Activated naive CD4-positive, alpha-beta T cell (primary cell): ENCODE measurements at regions not wholly inside any gene's neighbourhood (a gene's known extent, or its start where the extent isn't known, plus 50 kb on each side); places are given as distances from the start of the nearest gene placed in this dataset.

Experiments
- DNase-seq, 4 experiments: peaks; one replicate each; lab custom pipeline; 2025; lab: John Stamatoyannopoulos, UW

GRCh38 chr5:52409835-52410234 is 377.9 kb upstream of the ITGA1 start:
- no peak for DNase-seq

- DNase-seq: no peak
Measured at GRCh38 chr5:52419357-52419756, 368.4 kb upstream of the ITGA1 start.

DNA sequence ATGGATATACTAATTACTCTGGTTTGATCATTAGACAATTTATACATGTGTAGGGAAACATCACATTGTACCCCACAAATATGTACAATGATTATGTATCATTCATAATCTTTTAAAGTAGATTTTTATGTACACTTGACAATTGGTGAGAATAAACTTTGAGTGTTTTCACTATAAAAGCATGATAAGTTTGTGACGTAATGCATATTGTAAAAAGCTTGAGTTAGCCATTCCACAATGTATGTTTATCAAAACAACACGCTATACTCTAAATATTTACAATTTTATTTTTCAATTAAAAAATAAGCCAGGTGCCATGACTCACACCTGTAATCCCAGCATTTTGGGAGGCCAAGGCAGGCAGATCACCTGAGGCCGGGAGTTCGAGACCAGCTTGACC is 360.1 kb upstream of the ITGA1 start:
- DNase-seq: no peak

- DNase-seq: no peak
Measured at GRCh38 chr5:52428977-52429489, 358.7 kb upstream of the ITGA1 start.

GRCh38 chr5:52441768-52442167 is 345.9 kb upstream of the ITGA1 start:
- DNase-seq: no peak

- no peak for DNase-seq
Measured at GRCh38 chr5:52443187-52443586, 344.5 kb upstream of the ITGA1 start.

GRCh38 chr5:52448111-52448510 is 339.6 kb upstream of the ITGA1 start:
- no peak for DNase-seq

DNA sequence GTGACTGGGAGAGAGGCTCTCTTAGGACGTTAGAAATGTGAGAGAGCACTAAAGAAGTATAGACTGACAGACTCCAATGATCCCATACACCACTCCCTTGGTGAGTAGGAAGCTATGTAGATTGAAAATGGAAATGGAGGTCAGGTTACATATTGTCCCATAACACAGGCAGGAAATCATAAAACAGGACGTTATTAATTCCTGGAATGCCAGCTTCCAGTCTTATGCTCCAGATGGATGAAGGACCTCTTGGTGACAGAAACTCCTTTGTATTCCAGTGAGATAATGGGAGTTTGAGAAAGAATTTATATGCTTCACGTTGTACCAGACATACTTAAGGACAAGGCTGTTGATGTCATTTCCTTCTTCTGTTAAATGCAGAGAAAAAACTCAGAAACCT is 338.2 kb upstream of the ITGA1 start:
- DNase-seq: no peak

- no peak for DNase-seq
Measured at GRCh38 chr5:52452098-52452497, 335.6 kb upstream of the ITGA1 start.

- DNase-seq: no peak
Measured at GRCh38 chr5:52453176-52453575, 334.5 kb upstream of the ITGA1 start.

DNA sequence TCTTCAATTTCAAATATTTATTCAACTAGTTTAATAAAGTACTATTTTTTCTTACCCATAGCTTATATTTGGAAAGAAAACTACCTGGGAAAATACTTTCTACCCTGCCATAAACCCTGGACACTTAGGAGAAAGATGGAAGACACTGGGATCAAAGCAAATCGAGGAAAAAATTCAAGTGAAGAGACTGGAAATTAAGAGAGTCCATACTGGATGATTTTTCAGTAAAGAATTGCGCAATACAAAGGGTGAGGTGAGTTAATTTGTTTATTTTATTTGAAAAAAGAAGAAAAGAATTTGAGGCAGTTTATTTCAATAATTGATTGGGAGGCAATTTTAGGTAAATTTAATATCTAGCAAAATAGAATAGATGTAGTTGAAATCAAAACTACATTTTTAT is 331.8 kb upstream of the ITGA1 start:
- no peak for DNase-seq

DNA sequence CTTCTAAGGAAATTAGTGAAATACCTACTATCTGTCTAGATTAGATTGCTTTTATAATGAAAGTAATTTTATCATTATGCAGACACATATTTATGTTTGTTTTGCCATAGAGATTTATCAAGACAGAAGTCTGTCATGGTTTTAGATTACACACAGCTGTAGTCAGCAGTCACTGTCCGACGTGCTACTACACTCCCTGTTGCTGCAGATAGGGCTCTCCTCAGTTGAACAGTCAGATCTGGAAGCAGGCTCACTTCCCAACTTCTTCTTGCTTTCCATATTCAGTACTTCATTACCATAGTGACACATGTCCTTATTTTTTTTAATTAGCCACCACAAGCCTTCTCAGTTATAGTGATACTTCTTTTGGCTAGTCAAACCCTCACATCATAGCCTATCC is 329.9 kb upstream of the ITGA1 start:
- no peak for DNase-seq

DNA sequence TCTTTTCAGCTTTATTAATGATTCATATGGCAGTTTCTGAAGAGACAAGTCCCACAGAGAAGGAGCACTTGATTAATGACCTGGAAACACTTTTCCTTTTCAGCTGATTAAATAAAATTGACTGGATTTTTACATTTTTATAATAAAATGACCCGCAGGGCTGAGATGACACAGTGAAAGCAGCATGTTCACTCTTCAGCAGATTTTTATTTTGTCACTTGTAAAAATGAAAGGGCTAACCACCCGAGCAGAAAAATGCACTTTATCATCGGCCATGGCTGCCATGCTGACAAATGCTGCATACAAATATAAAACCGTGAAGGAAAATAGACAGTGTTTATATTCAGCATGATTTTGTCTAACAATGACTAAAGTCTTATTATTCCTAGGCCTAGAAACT is 321.6 kb upstream of the ITGA1 start:
- no peak for DNase-seq

- no peak for DNase-seq
Measured at GRCh38 chr5:52466749-52467520, 320.8 kb upstream of the ITGA1 start.

- DNase-seq: no peak
Measured at GRCh38 chr5:52468976-52469375, 318.7 kb upstream of the ITGA1 start.

GRCh38 chr5:52469420-52469819 is 318.3 kb upstream of the ITGA1 start:
- DNase-seq: no peak

GRCh38 chr5:52469835-52470234 is 317.9 kb upstream of the ITGA1 start:
- no peak for DNase-seq

GRCh38 chr5:52476346-52476745 is 311.4 kb upstream of the ITGA1 start:
- DNase-seq: no peak

- no peak for DNase-seq
Measured at GRCh38 chr5:52481201-52481600, 306.5 kb upstream of the ITGA1 start.

DNA sequence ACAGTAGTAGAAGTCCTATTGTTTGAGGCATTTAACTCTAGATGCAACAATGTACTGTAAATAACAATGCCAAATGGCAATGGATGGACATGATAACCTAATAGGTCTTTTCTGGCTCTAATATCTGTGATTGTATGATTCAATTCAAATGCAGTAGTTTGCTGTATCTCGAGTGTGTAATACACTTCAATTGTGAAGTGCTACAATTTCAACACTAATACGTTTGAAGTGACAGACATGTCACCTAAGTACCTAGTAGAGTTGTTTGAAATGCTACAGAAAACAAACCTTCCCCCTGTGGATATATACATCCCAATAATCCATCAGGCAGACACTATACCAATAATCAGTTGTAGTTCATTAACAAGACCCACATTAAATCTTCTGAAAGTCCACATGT is 305.9 kb upstream of the ITGA1 start:
- no peak for DNase-seq

DNA sequence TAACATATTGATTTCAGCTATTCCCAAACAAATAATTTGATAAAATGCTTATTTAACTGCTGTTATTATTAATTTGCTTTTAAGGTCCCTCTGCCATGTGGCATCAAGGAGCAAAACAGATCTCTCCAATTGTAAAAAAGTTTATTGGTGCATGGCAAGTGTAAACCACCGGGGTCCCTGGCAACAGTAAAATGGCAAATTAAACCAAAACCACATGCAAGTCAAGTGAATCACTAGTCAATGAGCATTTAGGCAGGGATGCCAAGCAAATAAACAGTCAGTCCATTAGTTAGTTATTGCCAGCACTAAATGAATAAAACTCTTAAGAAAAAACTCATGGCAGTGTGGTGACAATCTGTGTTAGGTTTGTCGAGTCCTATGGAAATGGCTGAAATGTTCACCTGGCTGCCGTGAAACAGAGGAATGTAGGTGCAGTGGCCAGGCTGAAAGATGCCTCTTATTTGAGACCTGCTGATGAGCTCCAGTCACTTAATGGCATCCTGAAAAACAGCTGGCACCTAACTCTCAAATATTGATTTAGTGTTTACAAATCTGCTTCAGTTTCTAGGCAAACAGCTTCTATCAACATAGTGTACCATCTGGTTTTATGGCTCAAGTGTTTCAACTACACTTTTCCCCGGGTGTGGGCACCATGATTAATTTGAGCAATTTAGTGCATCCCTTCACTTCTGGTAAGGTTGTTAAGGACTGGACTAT is 296.5 kb upstream of the ITGA1 start:
- no peak for DNase-seq

DNA sequence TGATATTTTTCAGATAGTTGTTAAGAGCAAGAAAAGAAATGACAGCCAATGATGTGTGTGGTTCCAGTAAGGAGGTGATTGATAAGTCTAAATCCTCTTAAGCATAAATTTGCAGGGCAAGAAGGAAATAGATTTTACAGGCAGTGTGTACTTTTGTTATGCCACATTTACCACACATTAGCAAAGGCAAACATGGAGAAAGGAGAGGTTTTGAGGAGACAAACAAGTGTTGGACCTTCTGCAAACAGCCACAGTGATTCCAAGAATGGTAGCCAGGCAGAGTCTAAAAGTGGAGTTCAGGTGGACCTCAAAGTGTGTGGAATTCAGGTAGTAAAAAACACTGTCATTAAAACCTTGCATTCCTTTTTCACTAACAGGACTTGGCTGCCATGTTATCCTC is 295.9 kb upstream of the ITGA1 start:
- DNase-seq: no peak

DNA sequence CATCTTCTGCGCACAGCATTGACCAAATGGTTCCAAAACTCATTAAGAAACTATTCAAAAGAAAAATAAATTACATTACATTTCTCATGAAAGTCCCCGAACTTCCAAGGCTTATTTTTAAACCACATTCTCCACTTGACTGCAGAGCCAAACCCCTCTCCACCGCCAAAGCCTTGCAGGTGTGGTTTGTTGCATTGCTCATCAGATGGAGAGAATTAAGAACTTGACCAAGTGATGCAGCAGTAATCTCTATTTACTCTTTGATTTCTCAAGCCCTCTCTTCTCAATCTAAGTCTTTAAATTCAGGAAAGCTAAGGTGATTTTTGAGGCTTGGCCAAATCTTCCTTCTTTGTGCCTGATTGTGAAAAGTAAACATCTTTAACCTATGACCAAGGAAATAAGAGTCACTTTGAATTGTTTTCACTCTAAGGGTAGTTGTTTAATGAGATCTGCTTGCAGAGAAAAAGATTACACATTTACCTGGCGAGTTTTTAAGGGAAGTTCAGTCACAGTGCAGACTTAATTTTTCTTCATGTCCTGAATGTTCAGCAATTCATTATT is 290.5 kb upstream of the ITGA1 start:
- DNase-seq: no peak
